Stimulated activated CD4-positive, alpha-beta T cell treated with anti-CD3 and anti-CD28 coated beads, Interleukin-12 subunit alpha, Interleukin-12 subunit beta, amount 100 ng/mL, for 48 hours (primary cell): ENCODE measurements at regions not wholly inside any gene's neighbourhood (a gene's known extent, or its start where the extent isn't known, plus 50 kb on each side); places are given as distances from the start of the nearest gene placed in this dataset.

Experiments used
- DNase-seq, 3 donors: peaks; one replicate each; pipeline ENCODE4 v3.0.0-alpha.2; 2020; ENCODE audit warnings: low read depth in 2 of 3, low spot score in 1 of 3

- DNase-seq = no peak
Observed at GRCh38 chr13:80462567-80462966, 121.6 kb upstream of the SPRY2 start.

GRCh38 chr13:80462037-80462436 is 121.1 kb upstream of the SPRY2 start:
- DNase-seq = no peak

- DNase-seq = no peak
Observed at GRCh38 chr13:80458543-80458942, 117.6 kb upstream of the SPRY2 start.

- DNase-seq = no peak
Observed at GRCh38 chr13:80454245-80454644, 113.3 kb upstream of the SPRY2 start.

GRCh38 chr13:80452279-80452678 is 111.4 kb upstream of the SPRY2 start:
- DNase-seq = no peak

- DNase-seq = no peak
Observed at GRCh38 chr13:80451641-80452040, 110.7 kb upstream of the SPRY2 start.

- no peak for DNase-seq
Observed at GRCh38 chr13:80450386-80450785, 109.5 kb upstream of the SPRY2 start.

GRCh38 chr13:80448725-80449124 is 107.8 kb upstream of the SPRY2 start:
- no peak for DNase-seq

- DNase-seq = no peak
Observed at GRCh38 chr13:80447747-80448146, 106.8 kb upstream of the SPRY2 start.

GRCh38 chr13:80444240-80445015 is 103.5 kb upstream of the SPRY2 start:
- DNase-seq = no peak

- DNase-seq = no peak
Observed at GRCh38 chr13:80442609-80443008, 101.7 kb upstream of the SPRY2 start.

- DNase-seq = no peak
Observed at GRCh38 chr13:80441968-80442367, 101.0 kb upstream of the SPRY2 start.

GRCh38 chr13:80438521-80438920 is 97.6 kb upstream of the SPRY2 start:
- DNase-seq = no peak

GRCh38 chr13:80437231-80437630 is 96.3 kb upstream of the SPRY2 start:
- no peak for DNase-seq

- DNase-seq = no peak
Observed at GRCh38 chr13:80436571-80437169, 95.7 kb upstream of the SPRY2 start.

- no peak for DNase-seq
Observed at GRCh38 chr13:80430561-80430960, 89.6 kb upstream of the SPRY2 start.

- no peak for DNase-seq
Observed at GRCh38 chr13:80428349-80429096, 87.6 kb upstream of the SPRY2 start.

- no peak for DNase-seq
Observed at GRCh38 chr13:80419416-80419815, 78.5 kb upstream of the SPRY2 start.

- no peak for DNase-seq
Observed at GRCh38 chr13:80413611-80414010, 72.7 kb upstream of the SPRY2 start.

GRCh38 chr13:80408270-80408669 is 67.3 kb upstream of the SPRY2 start:
- no peak for DNase-seq

- no peak for DNase-seq
Observed at GRCh38 chr13:80400865-80401426, 60.0 kb upstream of the SPRY2 start.
